ENCODE measurements at regions not wholly inside any gene's neighbourhood (a gene's known extent, or its start where the extent isn't known, plus 50 kb on each side); places are given as distances from the start of the nearest gene placed in this dataset.

DNA sequence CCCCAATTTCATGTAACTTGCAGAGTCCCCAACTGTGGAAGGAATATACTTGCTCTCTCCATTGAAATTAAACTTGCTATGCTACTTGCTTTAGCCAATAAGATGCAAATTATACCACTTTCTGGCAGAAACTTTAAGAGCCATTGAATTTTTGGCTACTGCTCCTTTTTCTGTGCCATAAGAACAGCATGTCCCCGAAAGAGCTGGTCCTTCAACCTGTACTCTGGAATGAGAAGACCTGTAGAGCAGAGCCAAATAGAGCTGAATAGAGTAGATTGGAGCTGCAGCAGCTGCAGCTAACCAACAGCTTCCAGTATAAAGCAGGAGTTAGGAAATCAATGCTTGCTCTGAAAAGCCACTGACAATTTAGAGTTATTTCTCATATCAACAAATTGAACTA lies 472.3 kb upstream of the B3GALT2 start:
- TF ChIP-seq, protein P1, sequence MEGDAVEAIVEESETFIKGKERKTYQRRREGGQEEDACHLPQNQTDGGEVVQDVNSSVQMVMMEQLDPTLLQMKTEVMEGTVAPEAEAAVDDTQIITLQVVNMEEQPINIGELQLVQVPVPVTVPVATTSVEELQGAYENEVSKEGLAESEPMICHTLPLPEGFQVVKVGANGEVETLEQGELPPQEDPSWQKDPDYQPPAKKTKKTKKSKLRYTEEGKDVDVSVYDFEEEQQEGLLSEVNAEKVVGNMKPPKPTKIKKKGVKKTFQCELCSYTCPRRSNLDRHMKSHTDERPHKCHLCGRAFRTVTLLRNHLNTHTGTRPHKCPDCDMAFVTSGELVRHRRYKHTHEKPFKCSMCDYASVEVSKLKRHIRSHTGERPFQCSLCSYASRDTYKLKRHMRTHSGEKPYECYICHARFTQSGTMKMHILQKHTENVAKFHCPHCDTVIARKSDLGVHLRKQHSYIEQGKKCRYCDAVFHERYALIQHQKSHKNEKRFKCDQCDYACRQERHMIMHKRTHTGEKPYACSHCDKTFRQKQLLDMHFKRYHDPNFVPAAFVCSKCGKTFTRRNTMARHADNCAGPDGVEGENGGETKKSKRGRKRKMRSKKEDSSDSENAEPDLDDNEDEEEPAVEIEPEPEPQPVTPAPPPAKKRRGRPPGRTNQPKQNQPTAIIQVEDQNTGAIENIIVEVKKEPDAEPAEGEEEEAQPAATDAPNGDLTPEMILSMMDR (IDR thresholded peaks at IDR 0.05): no peak
- no peak for TF ChIP-seq POLR2A (IDR thresholded peaks at IDR 0.05)

All from heart left ventricle (tissue), 13 donors.